HCT116 (cell line): ENCODE measurements at regions not wholly inside any gene's neighbourhood (a gene's known extent, or its start where the extent isn't known, plus 50 kb on each side); places are given as distances from the start of the nearest gene placed in this dataset.

Experiments used
- ATAC-seq: fragments of 200-7000 bp; cut with Tn5 transposase; 2 replicates; pipeline ENCODE4 v1.9.1; 2020; ENCODE audit warnings: mild to moderate bottlenecking, moderate library complexity
- BruUV-seq: library from RNA; stranded (reverse); fragments of 400-500 nt; replicated peaks from 2 replicates; lab custom pipeline; 2021; lab: Mats Ljungman, UMichigan
- CTCF ChIA-PET: fragments of 300-600 bp; sonication (Branson Sonifier 250); formaldehyde crosslinking; loops from one replicate; lab custom pipeline; 2021; ENCODE audit warnings: antibody characterized with exemption; lab: Charles Lee
- POLR2A ChIA-PET: fragments of 300-600, 350-600 bp; sonication (Branson Sonifier 250); formaldehyde crosslinking; loops from one replicate; lab custom pipeline; 2021; ENCODE audit warnings: antibody characterized with exemption; lab: Charles Lee
- RAD21 ChIA-PET, 2 experiments: fragments of 300-600 bp; sonication (Branson Sonifier 250); formaldehyde crosslinking; loops; one replicate each; lab custom pipeline; 2023; ENCODE audit warnings: low total read pairs in 2 of 2; ENCODE audit not compliant: uncharacterized antibody in 2 of 2, unreplicated experiment in 2 of 2, low non-redundant PET in 1 of 2; lab: Charles Lee
- DNase-seq: peaks from one replicate; pipeline ENCODE4 v3.0.0-alpha.2; 2010; ENCODE audit warnings: low read depth, low spot score
- H2AFZ ChIP-seq: fragments of 200-600 bp; shearing (Covaris generic), sonication (generic); 2 replicates; pipeline ENCODE4 v1.6.1; 2017; ENCODE audit warnings: low read depth, mixed run types, mixed read lengths, antibody characterized with exemption, low read length; ENCODE audit not compliant: poor library complexity, severe bottlenecking
- H3K27ac ChIP-seq: 2 replicates; pipeline ENCODE4 v1.5.1; 2012; ENCODE audit warnings: low read depth, low read length
- H3K27me3 ChIP-seq: fragments of 200-600 bp; sonication (generic); 2 replicates; pipeline ENCODE4 v1.6.1; 2016; ENCODE audit warnings: mixed run types, low read length, mixed read lengths; ENCODE audit not compliant: insufficient read depth
- H3K36me3 ChIP-seq, 2 experiments: fragments of 200-500 bp in 1 of 2; fragments of 200-600 bp in 1 of 2; sonication (Bioruptor generic) in 1 of 2; sonication (generic) in 1 of 2; 2 replicates each; pipeline versions ENCODE4 v1.5.1 to v1.6.1; 2014 to 2016; ENCODE audit warnings: low read length in 2 of 2, inconsistent platforms in 1 of 2, mixed read lengths in 1 of 2, mixed run types in 1 of 2; ENCODE audit not compliant: insufficient read depth in 2 of 2, control insufficient read depth in 1 of 2
- H3K4me1 ChIP-seq, 2 experiments: fragments of 200-600 bp in 1 of 2; sonication (generic) in 1 of 2; 2 replicates each; pipeline versions ENCODE4 v1.5.1 to v1.6.1; 2012 to 2017; ENCODE audit warnings: low read length in 2 of 2, inconsistent platforms in 1 of 2, mild to moderate bottlenecking in 1 of 2, mixed read lengths in 1 of 2, mixed run types in 1 of 2, moderate library complexity in 1 of 2; ENCODE audit not compliant: insufficient read depth in 2 of 2, control insufficient read depth in 1 of 2
- H3K4me2 ChIP-seq: fragments of 200-600 bp; sonication (generic); 2 replicates; pipeline ENCODE4 v1.6.1; 2017; ENCODE audit warnings: mixed run types, low read length, mixed read lengths
- H3K4me3 ChIP-seq, 2 experiments: fragments of 200-600 bp in 1 of 2; sonication (generic) in 1 of 2; replicated peaks in 1 of 2; 2 replicates each; pipeline ENCODE4 v1.5.1; 2011 to 2016; ENCODE audit warnings: low read length in 2 of 2, control low read depth in 1 of 2, low read depth in 1 of 2, mild to moderate bottlenecking in 1 of 2, mixed read lengths in 1 of 2, mixed run types in 1 of 2
- H3K79me2 ChIP-seq: fragments of 200-600 bp; sonication (generic); 2 replicates; pipeline ENCODE4 v1.6.1; 2017; ENCODE audit warnings: mild to moderate bottlenecking, mixed run types, low read length, moderate library complexity, mixed read lengths; ENCODE audit not compliant: insufficient read depth
- H3K9ac ChIP-seq: fragments of 200-600 bp; sonication (generic); 2 replicates; pipeline ENCODE4 v1.6.1; 2016; ENCODE audit warnings: low read length, mixed read lengths
- H3K9me2 ChIP-seq: fragments of 200-600 bp; sonication (generic), shearing (Covaris generic); 2 replicates; pipeline ENCODE4 v1.6.1; 2017; ENCODE audit warnings: mixed run types, mild to moderate bottlenecking, moderate library complexity; ENCODE audit not compliant: insufficient read depth
- H3K9me3 ChIP-seq, 2 experiments: fragments of 200-500 bp in 1 of 2; fragments of 200-600 bp in 1 of 2; sonication (Bioruptor generic) in 1 of 2; sonication (generic) in 1 of 2; 2 replicates each; pipeline ENCODE4 v1.6.1; 2014 to 2017; ENCODE audit warnings: low read length in 2 of 2, mixed read lengths in 2 of 2, inconsistent platforms in 1 of 2, low read depth in 1 of 2, mild to moderate bottlenecking in 1 of 2, mixed run types in 1 of 2, moderate library complexity in 1 of 2; ENCODE audit not compliant: control insufficient read depth in 1 of 2, insufficient read depth in 1 of 2
- H4K20me1 ChIP-seq: fragments of 200-600 bp; sonication (generic), shearing (Covaris generic); 2 replicates; pipeline ENCODE4 v1.6.1; 2017; ENCODE audit warnings: mixed run types, mild to moderate bottlenecking, moderate library complexity; ENCODE audit not compliant: insufficient read depth
- ATF3 ChIP-seq: IDR thresholded peaks from 2 replicates; pipeline ENCODE4 v1.6.1; 2012
- CTCF ChIP-seq, 3 experiments: fragments of 200-600 bp in 1 of 3; sonication (generic) in 1 of 3; IDR thresholded peaks in 2 of 3; conservative IDR thresholded peaks in 1 of 3; 2 replicates each; pipeline ENCODE4 v1.5.1; 2012 to 2017; ENCODE audit warnings: low read depth in 2 of 3, low read length in 2 of 3, antibody characterized with exemption in 1 of 3, borderline replicate concordance in 1 of 3, control low read depth in 1 of 3, mild to moderate bottlenecking in 1 of 3, mixed read lengths in 1 of 3, mixed run types in 1 of 3, moderate library complexity in 1 of 3; ENCODE audit not compliant: insufficient read depth in 1 of 3
- ELF1 ChIP-seq: IDR thresholded peaks from 2 replicates; pipeline ENCODE4 v1.6.1; 2012; ENCODE audit warnings: low read depth, borderline replicate concordance
- FOSL1 ChIP-seq: IDR thresholded peaks from 2 replicates; pipeline ENCODE4 v1.6.1; 2012; ENCODE audit warnings: low read depth
- JUND ChIP-seq: IDR thresholded peaks from 2 replicates; pipeline ENCODE4 v1.6.1; 2012
- MAX ChIP-seq: IDR thresholded peaks from 2 replicates; pipeline ENCODE4 v1.6.1; 2012
- POLR2A ChIP-seq: IDR thresholded peaks from 2 replicates; pipeline ENCODE4 v1.7.0; 2011; ENCODE audit warnings: borderline replicate concordance; ENCODE audit not compliant: insufficient read depth, insufficient read length; ENCODE audit errors: extremely low read depth
- RAD21 ChIP-seq: IDR thresholded peaks from 2 replicates; pipeline ENCODE4 v1.6.1; 2012; ENCODE audit warnings: low read depth, mild to moderate bottlenecking
- REST ChIP-seq: IDR thresholded peaks from 2 replicates; pipeline ENCODE4 v1.6.1; 2012; ENCODE audit warnings: low read depth
- SP1 ChIP-seq: IDR thresholded peaks from 2 replicates; pipeline ENCODE4 v1.6.1; 2012; ENCODE audit warnings: low read depth
- ZBTB33 ChIP-seq: IDR thresholded peaks from 2 replicates; pipeline ENCODE4 v1.6.1; 2011; ENCODE audit warnings: mild to moderate bottlenecking, low read length, moderate library complexity; ENCODE audit not compliant: insufficient replicate concordance; ENCODE audit errors: extremely low read depth
- ZNF274 ChIP-seq: fragments of 200-500 bp; sonication (Bioruptor generic); IDR thresholded peaks from 2 replicates; pipeline ENCODE4 v1.6.1; 2014; ENCODE audit warnings: mild to moderate bottlenecking, low read depth, low read length, inconsistent platforms
- intact Hi-C: fragments of 100-400 bp; cut with micrococcal nuclease; formaldehyde crosslinking; loops from 2 replicates; pipeline ENCODE4 v1.10.0; 2022

- TF ChIP-seq CTCF (IDR thresholded peaks at IDR 0.05 in 2 of 3, conservative IDR thresholded peaks at IDR 0.05 in 1 of 3; ENCODE audit: borderline replicate concordance in 1 of 3, insufficient read depth in 1 of 3, low read depth in 2 of 3, low read length in 2 of 3): no peak
- no peak for TF ChIP-seq SP1
- TF ChIP-seq, all 23 proteins: peak for 0
These were observed 397.7 kb upstream of the RGS6 start (continued) for GRCh38 chr14:71534506-71534905.

- intact Hi-C loops: no loop called here
- H3K9me3 ChIP-seq: no peaks in the 10 kb centered on the region
- H2AFZ ChIP-seq: no peak overlapping the region
- POLR2A ChIA-PET: no interaction called here
- CTCF ChIA-PET: no interaction called here
- ATAC-seq (no peak), DNase-seq (no peak)
- no peak overlapping the region for H3K9ac ChIP-seq
- TF ChIP-seq MAX: no peak
- TF ChIP-seq RAD21: no peak
- no peak for TF ChIP-seq JUND
- TF ChIP-seq REST: no peak
- no peak for TF ChIP-seq ATF3
- no peak for TF ChIP-seq POLR2A
- no peak for TF ChIP-seq FOSL1
- TF ChIP-seq CTCF (IDR thresholded peaks at IDR 0.05 in 2 of 3, conservative IDR thresholded peaks at IDR 0.05 in 1 of 3; ENCODE audit: borderline replicate concordance in 1 of 3, insufficient read depth in 1 of 3, low read depth in 2 of 3, low read length in 2 of 3): no peak
- no peak for TF ChIP-seq ZBTB33
- no peak for TF ChIP-seq ELF1
- TF ChIP-seq ZNF274: no peak
- H3K79me2 ChIP-seq: no peaks in the 10 kb centered on the region; the same call in 1 of the 2 replicates
- H3K4me1 ChIP-seq: no peaks in the 10 kb centered on the region
- no peak overlapping the region for H3K4me3 ChIP-seq
- H3K36me3 ChIP-seq: no peaks in the 10 kb centered on the region
- H3K27ac ChIP-seq: no peak overlapping the region
- RAD21 ChIA-PET: no interaction called here
- H3K9me2 ChIP-seq: no peaks in the 10 kb centered on the region
- BruUV-seq: no TSS peak
- no peak overlapping the region for H3K4me2 ChIP-seq
- no peaks in the 10 kb centered on the region for H4K20me1 ChIP-seq
- H3K27me3 ChIP-seq: no peaks in the 10 kb centered on the region
These were observed 396.1 kb upstream of the RGS6 start for GRCh38 chr14:71536015-71536740.
